ENCODE measurements at regions not wholly inside any gene's neighbourhood (a gene's known extent, or its start where the extent isn't known, plus 50 kb on each side); places are given as distances from the start of the nearest gene placed in this dataset.

DNA sequence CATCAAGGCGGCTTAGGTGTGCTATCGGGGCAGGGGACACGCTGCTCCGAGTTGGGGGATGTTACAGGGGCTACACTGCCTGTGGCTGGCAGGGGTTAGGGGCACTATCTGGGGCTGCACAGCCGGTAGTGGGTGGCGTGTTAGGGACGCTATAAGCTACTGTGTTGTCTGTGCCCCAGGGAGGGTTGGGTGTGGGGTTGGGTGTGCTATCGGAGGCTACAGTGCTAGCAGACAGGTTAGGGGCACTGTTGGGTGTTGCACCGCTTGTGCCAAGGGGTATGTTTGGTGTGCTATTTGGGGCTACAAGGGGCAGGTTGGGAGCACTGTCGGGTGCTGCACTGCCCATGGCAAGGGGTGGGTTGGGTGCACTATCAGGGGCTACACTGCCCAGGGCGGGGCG is 120.2 kb upstream of the VPREB1 start:
- Mint-ChIP-seq H3K27ac (no peak overlapping the region), H3K4me1 (no peaks in the 10 kb centered on the region), H3K4me3 (no peak overlapping the region), H3K36me3 (no peaks in the 10 kb centered on the region), H3K27me3 (peaks cover 21 to 34% of the 10 kb centered on the region in 2 donors), H3K9me3 (no peaks in the 10 kb centered on the region)
- Histone ChIP-seq H3K4me1 (ENCODE audit: control insufficient read depth in 1 of 2, extremely low read depth in 1 of 2, insufficient read depth in 2 of 2, low read length in 2 of 2) (no peaks in the 10 kb centered on the region), H3K4me3 (ENCODE audit: control insufficient read depth in 1 of 2, extremely low read depth in 1 of 2, low read length in 1 of 2) (no peak overlapping the region), H3K9me3 (no peaks in the 10 kb centered on the region), H3K27me3 (replicated peaks in 1 of 2; ENCODE audit: control insufficient read depth in 2 of 2, extremely low read depth in 1 of 2, insufficient read depth in 2 of 2, low read length in 1 of 2) (peaks cover 0 to 23% of the 10 kb centered on the region in 2 experiments), H3K36me3 (ENCODE audit: control insufficient read depth in 2 of 2, extremely low read depth in 1 of 2, insufficient read depth in 1 of 2, low read length in 1 of 2) (no peaks in the 10 kb centered on the region), H3K27ac (ENCODE audit: low read length) (no peak overlapping the region)
- ChIA-PET CTCF (no interaction called here), POLR2A (no interaction called here)
- 81% methylated on average over 8 of the region's 12 CpGs for WGBS (ENCODE audit: insufficient coverage)
- ATAC-seq (replicated peaks in 1 of 4) (no peak), DNase-seq (no peak)

DNA sequence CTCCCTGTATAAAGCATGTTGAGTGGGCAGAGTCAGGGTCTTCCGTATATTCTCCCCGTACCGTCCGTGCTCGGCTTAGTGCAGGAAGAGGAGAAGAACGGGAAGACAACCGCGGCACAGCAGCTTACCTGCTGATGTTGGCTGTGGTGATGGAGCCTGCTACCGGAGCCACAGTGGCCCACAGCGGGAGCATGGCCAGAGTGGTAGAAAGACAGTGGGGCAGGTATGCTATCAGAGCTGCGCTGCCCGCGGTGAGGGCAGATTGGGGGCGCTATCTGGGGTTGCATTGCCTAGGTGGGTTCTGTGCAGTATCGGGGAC is 120.7 kb upstream of the VPREB1 start:
- no peaks in the 10 kb centered on the region for H3K9me3 ChIP-seq
- H3K36me3 Mint-ChIP-seq: no peaks in the 10 kb centered on the region
- H3K9me3 Mint-ChIP-seq: no peaks in the 10 kb centered on the region
- ATAC-seq (replicated peaks in 1 of 4): no peak
- no peak overlapping the region for H3K27ac ChIP-seq (ENCODE audit: low read length)
- ChIA-PET CTCF (no interaction called here), POLR2A (no interaction called here)
- H3K4me1 ChIP-seq (ENCODE audit: control insufficient read depth in 1 of 2, extremely low read depth in 1 of 2, insufficient read depth in 2 of 2, low read length in 2 of 2): no peaks in the 10 kb centered on the region
- H3K27me3 Mint-ChIP-seq: peaks cover 25 to 39% of the 10 kb centered on the region in 2 donors
- no peaks in the 10 kb centered on the region for H3K4me1 Mint-ChIP-seq
- peaks cover 0 to 23% of the 10 kb centered on the region in 2 experiments for H3K27me3 ChIP-seq (replicated peaks in 1 of 2; ENCODE audit: control insufficient read depth in 2 of 2, extremely low read depth in 1 of 2, insufficient read depth in 2 of 2, low read length in 1 of 2)
- H3K4me3 Mint-ChIP-seq: no peak overlapping the region
- H3K27ac Mint-ChIP-seq: no peak overlapping the region
- H3K4me3 ChIP-seq (ENCODE audit: control insufficient read depth in 1 of 2, extremely low read depth in 1 of 2, low read length in 1 of 2): no peak overlapping the region
- H3K36me3 ChIP-seq (ENCODE audit: control insufficient read depth in 2 of 2, extremely low read depth in 1 of 2, insufficient read depth in 1 of 2, low read length in 1 of 2): no peaks in the 10 kb centered on the region
- no peak for DNase-seq
- 83% methylated on average over 13 of the region's 15 CpGs for WGBS (ENCODE audit: insufficient coverage)

DNA sequence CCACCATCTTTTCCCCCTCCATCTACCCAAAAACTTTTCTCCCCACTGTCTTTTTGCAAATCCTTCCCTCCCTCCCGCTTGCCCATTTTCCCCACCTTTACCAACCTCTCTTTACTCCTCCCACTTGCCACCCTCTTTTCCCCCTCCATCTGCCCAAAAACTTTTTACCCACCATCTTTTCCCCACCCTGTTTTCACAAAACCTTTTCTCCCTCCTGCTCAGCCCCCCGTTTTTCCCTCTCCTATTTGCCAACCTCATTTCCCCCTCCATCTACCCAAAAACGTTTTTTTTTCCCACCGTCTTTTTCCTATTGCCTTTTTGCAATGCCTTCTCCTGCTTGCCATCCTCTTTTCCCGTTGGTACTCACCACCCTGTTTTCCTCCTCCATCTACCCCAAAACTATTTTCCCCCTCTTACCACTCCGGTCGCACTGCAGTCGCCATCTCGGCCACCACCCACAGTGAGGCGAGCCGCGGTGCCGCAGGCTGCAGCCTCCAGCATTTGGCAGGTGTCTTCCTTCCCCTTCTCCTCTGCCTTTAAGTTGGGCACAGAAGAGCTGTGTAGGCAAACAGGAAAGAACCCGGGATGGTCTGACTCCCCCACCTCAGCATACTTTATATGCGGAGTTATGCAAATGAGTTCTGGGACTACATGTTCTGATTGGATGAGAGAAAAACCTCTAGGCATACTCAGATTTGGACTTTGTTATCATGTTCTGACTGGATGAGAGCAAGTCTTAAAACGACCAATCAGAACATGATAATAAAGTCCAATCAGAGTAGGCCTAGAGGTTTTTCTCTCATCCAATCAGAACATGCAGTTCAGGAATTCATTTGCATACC is 121.2 kb upstream of the VPREB1 start:
- ATAC-seq (replicated peaks in 1 of 4) (no peak), DNase-seq (no peak)
- CTCF ChIA-PET: no interaction called here
- H3K36me3 ChIP-seq (ENCODE audit: control insufficient read depth in 2 of 2, extremely low read depth in 1 of 2, insufficient read depth in 1 of 2, low read length in 1 of 2): no peaks in the 10 kb centered on the region
- Mint-ChIP-seq H3K27ac (no peak overlapping the region), H3K4me1 (peaks cover 0 to 1% (median under 1%) of the 10 kb centered on the region in 3 donors), H3K36me3 (no peaks in the 10 kb centered on the region), H3K27me3 (peaks cover 28 to 45% of the 10 kb centered on the region in 2 donors), H3K4me3 (no peak overlapping the region), H3K9me3 (no peaks in the 10 kb centered on the region)
- H3K4me3 ChIP-seq (ENCODE audit: control insufficient read depth in 1 of 2, extremely low read depth in 1 of 2, low read length in 1 of 2): no peak overlapping the region
- POLR2A ChIA-PET: no interaction called here
- no peaks in the 10 kb centered on the region for H3K9me3 ChIP-seq
- no peaks in the 10 kb centered on the region for H3K4me1 ChIP-seq (ENCODE audit: control insufficient read depth in 1 of 2, extremely low read depth in 1 of 2, insufficient read depth in 2 of 2, low read length in 2 of 2)
- 74% methylated on average over 10 of the region's 16 CpGs for WGBS (ENCODE audit: insufficient coverage)
- peaks cover 0 to 23% of the 10 kb centered on the region in 2 experiments for H3K27me3 ChIP-seq (replicated peaks in 1 of 2; ENCODE audit: control insufficient read depth in 2 of 2, extremely low read depth in 1 of 2, insufficient read depth in 2 of 2, low read length in 1 of 2)
- no peak overlapping the region for H3K27ac ChIP-seq (ENCODE audit: low read length)

DNA sequence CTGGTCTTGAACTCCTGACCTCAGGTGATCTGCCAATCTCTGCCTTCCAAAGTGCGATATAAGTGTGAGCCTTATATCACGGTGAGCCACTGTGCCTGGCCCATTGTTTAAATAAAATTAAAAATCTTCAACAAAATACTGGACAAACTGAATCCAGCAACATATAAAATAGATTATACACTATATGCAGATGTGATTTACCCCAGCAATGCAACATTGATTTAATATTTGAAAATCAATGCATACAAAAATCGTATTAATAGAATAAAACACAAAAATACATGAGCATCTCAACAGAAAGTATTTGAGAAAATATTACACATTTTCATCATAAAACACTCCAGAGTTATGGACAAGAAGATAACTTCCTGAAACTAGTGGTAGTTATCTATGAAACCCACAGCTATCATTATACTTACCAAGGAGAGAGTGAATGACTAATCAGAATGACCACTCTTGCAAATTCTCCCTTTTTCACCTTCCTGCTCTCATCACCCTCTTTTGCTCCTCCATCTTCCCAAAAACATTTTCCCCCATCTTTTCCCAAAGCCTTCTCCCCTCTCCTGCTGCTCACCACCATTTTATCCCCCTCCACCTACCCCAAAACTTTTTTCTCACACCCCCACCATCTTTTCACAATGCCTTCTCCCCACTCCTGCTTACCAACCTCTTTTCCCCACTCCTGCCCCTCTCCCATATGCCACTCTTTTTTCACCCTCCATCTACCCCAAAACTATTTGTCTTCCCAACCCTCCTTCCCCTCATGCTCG is 122.1 kb upstream of the VPREB1 start:
- Mint-ChIP-seq H3K27ac (no peak overlapping the region), H3K27me3 (peaks cover 30 to 47% of the 10 kb centered on the region in 2 donors), H3K36me3 (no peaks in the 10 kb centered on the region)

DNA sequence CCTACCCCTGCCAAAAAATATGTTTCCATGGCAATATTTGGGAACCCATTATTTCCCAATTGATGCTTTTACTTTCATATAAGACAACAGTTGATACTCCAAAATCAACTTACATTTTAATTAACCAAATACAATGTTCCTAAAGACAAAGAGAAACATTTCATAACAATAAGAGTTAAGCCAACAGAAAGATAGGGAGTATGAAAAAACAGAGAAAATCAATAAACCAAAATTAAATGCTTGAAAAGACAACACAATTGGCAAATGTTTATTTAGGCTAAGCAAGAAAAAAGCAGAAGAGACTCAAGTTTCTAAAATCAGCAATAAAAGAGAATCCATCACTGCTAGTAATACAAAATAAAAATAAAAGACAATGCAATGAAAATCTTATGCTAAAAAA is 123.1 kb upstream of the VPREB1 start:
- Mint-ChIP-seq H3K4me3 (no peak overlapping the region), H3K27me3 (peaks cover 30 to 44% of the 10 kb centered on the region in 2 donors), H3K36me3 (no peaks in the 10 kb centered on the region), H3K9me3 (no peaks in the 10 kb centered on the region), H3K27ac (no peak overlapping the region), H3K4me1 (peaks cover 0 to 3% (median 3%) of the 10 kb centered on the region in 3 donors)
- Histone ChIP-seq H3K4me3 (ENCODE audit: control insufficient read depth in 1 of 2, extremely low read depth in 1 of 2, low read length in 1 of 2) (no peak overlapping the region), H3K9me3 (no peaks in the 10 kb centered on the region), H3K4me1 (ENCODE audit: control insufficient read depth in 1 of 2, extremely low read depth in 1 of 2, insufficient read depth in 2 of 2, low read length in 2 of 2) (no peaks in the 10 kb centered on the region), H3K27ac (ENCODE audit: low read length) (no peak overlapping the region), H3K27me3 (replicated peaks in 1 of 2; ENCODE audit: control insufficient read depth in 2 of 2, extremely low read depth in 1 of 2, insufficient read depth in 2 of 2, low read length in 1 of 2) (peaks cover 0 to 28% of the 10 kb centered on the region in 2 experiments), H3K36me3 (ENCODE audit: control insufficient read depth in 2 of 2, extremely low read depth in 1 of 2, insufficient read depth in 1 of 2, low read length in 1 of 2) (no peaks in the 10 kb centered on the region)
- ChIA-PET CTCF (no interaction called here), POLR2A (no interaction called here)
- no peak for DNase-seq
- ATAC-seq (replicated peaks in 1 of 4): no peak

More for the DNA sequence above, 122.1 kb upstream of the VPREB1 start:
- no peaks in the 10 kb centered on the region for H3K9me3 ChIP-seq
- CTCF ChIA-PET: no interaction called here
- H3K4me3 ChIP-seq (ENCODE audit: control insufficient read depth in 1 of 2, extremely low read depth in 1 of 2, low read length in 1 of 2): no peak overlapping the region
- H3K9me3 Mint-ChIP-seq: no peaks in the 10 kb centered on the region
- no peak overlapping the region for H3K27ac ChIP-seq (ENCODE audit: low read length)
- no peaks in the 10 kb centered on the region for H3K36me3 ChIP-seq (ENCODE audit: control insufficient read depth in 2 of 2, extremely low read depth in 1 of 2, insufficient read depth in 1 of 2, low read length in 1 of 2)
- ATAC-seq (replicated peaks in 1 of 4): no peak
- no peaks in the 10 kb centered on the region for H3K4me1 ChIP-seq (ENCODE audit: control insufficient read depth in 1 of 2, extremely low read depth in 1 of 2, insufficient read depth in 2 of 2, low read length in 2 of 2)
- DNase-seq: no peak
- H3K4me3 Mint-ChIP-seq: no peak overlapping the region
- POLR2A ChIA-PET: no interaction called here
- peaks cover 0 to 26% of the 10 kb centered on the region in 2 experiments for H3K27me3 ChIP-seq (replicated peaks in 1 of 2; ENCODE audit: control insufficient read depth in 2 of 2, extremely low read depth in 1 of 2, insufficient read depth in 2 of 2, low read length in 1 of 2)
- peaks cover 0 to 3% (median 3%) of the 10 kb centered on the region in 3 donors for H3K4me1 Mint-ChIP-seq
- WGBS (ENCODE audit: insufficient coverage): 75% methylated on average over 2 of the region's 4 CpGs

DNA sequence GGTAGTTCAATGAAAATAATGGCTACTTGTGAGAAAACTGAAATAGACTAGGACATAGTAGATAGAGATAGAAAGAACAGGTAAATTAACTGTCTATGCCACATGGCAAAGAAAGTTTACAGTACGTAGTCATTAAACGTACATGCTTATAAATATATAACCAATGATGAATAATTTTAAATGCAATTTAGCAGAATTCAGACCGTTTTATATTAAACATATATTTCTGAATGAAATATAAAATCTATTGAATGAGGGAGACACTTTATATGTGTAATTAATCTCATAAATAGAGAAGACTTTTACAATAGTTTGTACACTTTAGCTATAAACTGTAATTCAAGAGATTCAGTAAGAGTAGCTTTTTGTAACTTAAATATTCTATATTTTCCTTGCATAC is 124.4 kb upstream of the VPREB1 start:
- POLR2A ChIA-PET: no interaction called here
- no peak overlapping the region for H3K27ac ChIP-seq (ENCODE audit: low read length)
- H3K27me3 Mint-ChIP-seq: peaks cover 30 to 39% of the 10 kb centered on the region in 2 donors

More for the DNA sequence above, 124.4 kb upstream of the VPREB1 start:
- no peaks in the 10 kb centered on the region for H3K36me3 ChIP-seq (ENCODE audit: control insufficient read depth in 2 of 2, extremely low read depth in 1 of 2, insufficient read depth in 1 of 2, low read length in 1 of 2)
- no peak overlapping the region for H3K27ac Mint-ChIP-seq
- no peaks in the 10 kb centered on the region for H3K9me3 ChIP-seq
- peaks cover 0 to 17% of the 10 kb centered on the region in 2 experiments for H3K27me3 ChIP-seq (replicated peaks in 1 of 2; ENCODE audit: control insufficient read depth in 2 of 2, extremely low read depth in 1 of 2, insufficient read depth in 2 of 2, low read length in 1 of 2)
- H3K4me3 Mint-ChIP-seq: no peak overlapping the region
- DNase-seq (no peak), ATAC-seq (replicated peaks in 1 of 4) (no peak)
- no peaks in the 10 kb centered on the region for H3K36me3 Mint-ChIP-seq
- CTCF ChIA-PET: no interaction called here
- no CpG with 5 or more reads among the region's 3 CpGs for WGBS (ENCODE audit: insufficient coverage)
- H3K4me1 Mint-ChIP-seq: peaks cover 0 to 3% (median 3%) of the 10 kb centered on the region in 3 donors
- no peak overlapping the region for H3K4me3 ChIP-seq (ENCODE audit: control insufficient read depth in 1 of 2, extremely low read depth in 1 of 2, low read length in 1 of 2)
- no peaks in the 10 kb centered on the region for H3K4me1 ChIP-seq (ENCODE audit: control insufficient read depth in 1 of 2, extremely low read depth in 1 of 2, insufficient read depth in 2 of 2, low read length in 2 of 2)
- no peaks in the 10 kb centered on the region for H3K9me3 Mint-ChIP-seq
